ENCODE measurements at regions not wholly inside any gene's neighbourhood (a gene's known extent, or its start where the extent isn't known, plus 50 kb on each side); places are given as distances from the start of the nearest gene placed in this dataset.

- no peak for DNase-seq (ENCODE audit: low read depth in 1 of 2, low spot score in 2 of 2)
- Histone ChIP-seq H3K27me3 (replicated peaks) (no peaks in the 10 kb centered on the region), H3K27ac (no peak overlapping the region), H3K36me3 (no peaks in the 10 kb centered on the region), H3K9me3 (replicated peaks) (no peaks in the 10 kb centered on the region), H3K4me1 (replicated peaks) (no peaks in the 10 kb centered on the region), H3K4me3 (no peak overlapping the region)
Observed at GRCh38 chr14:55964821-55965220, 153.4 kb upstream of the PELI2 start.

- Histone ChIP-seq H3K27ac (no peak overlapping the region), H3K4me1 (replicated peaks) (no peaks in the 10 kb centered on the region), H3K9me3 (replicated peaks) (no peaks in the 10 kb centered on the region), H3K4me3 (no peak overlapping the region), H3K27me3 (replicated peaks) (no peaks in the 10 kb centered on the region), H3K36me3 (no peaks in the 10 kb centered on the region)
- DNase-seq (ENCODE audit: low read depth in 1 of 2, low spot score in 2 of 2): no peak
Observed at GRCh38 chr14:55965851-55966250, 152.4 kb upstream of the PELI2 start.

GRCh38 chr14:55968741-55969140, 149.5 kb upstream of the PELI2 start:
- no peak for DNase-seq (ENCODE audit: low read depth in 1 of 2, low spot score in 2 of 2)
- no peak overlapping the region for H3K4me3 ChIP-seq
- H3K36me3 ChIP-seq: no peaks in the 10 kb centered on the region

GRCh38 chr14:55973285-55973800, 144.9 kb upstream of the PELI2 start:
- no peaks in the 10 kb centered on the region for H3K9me3 ChIP-seq (replicated peaks)
- H3K27ac ChIP-seq: no peak overlapping the region
- no peak overlapping the region for H3K4me3 ChIP-seq
- no peaks in the 10 kb centered on the region for H3K36me3 ChIP-seq
- no peaks in the 10 kb centered on the region for H3K27me3 ChIP-seq (replicated peaks)
- no peaks in the 10 kb centered on the region for H3K4me1 ChIP-seq (replicated peaks)
- DNase-seq (ENCODE audit: low read depth in 1 of 2, low spot score in 2 of 2): no peak

More at GRCh38 chr14:55968741-55969140, 149.5 kb upstream of the PELI2 start:
- Histone ChIP-seq H3K27me3 (replicated peaks) (no peaks in the 10 kb centered on the region), H3K9me3 (replicated peaks) (no peaks in the 10 kb centered on the region), H3K4me1 (replicated peaks) (no peaks in the 10 kb centered on the region), H3K27ac (no peak overlapping the region)

- no peaks in the 10 kb centered on the region for H3K36me3 ChIP-seq
- H3K9me3 ChIP-seq (replicated peaks): no peaks in the 10 kb centered on the region
- H3K4me3 ChIP-seq: no peak overlapping the region
- no peak overlapping the region for H3K27ac ChIP-seq
- H3K4me1 ChIP-seq (replicated peaks): no peaks in the 10 kb centered on the region
- no peak for DNase-seq (ENCODE audit: low read depth in 1 of 2, low spot score in 2 of 2)
- H3K27me3 ChIP-seq (replicated peaks): no peaks in the 10 kb centered on the region
Observed at GRCh38 chr14:55973911-55974630, 144.1 kb upstream of the PELI2 start.

- no peaks in the 10 kb centered on the region for H3K4me1 ChIP-seq (replicated peaks)
- no peaks in the 10 kb centered on the region for H3K36me3 ChIP-seq
- no peaks in the 10 kb centered on the region for H3K27me3 ChIP-seq (replicated peaks)
- H3K27ac ChIP-seq: no peak overlapping the region
- H3K4me3 ChIP-seq: no peak overlapping the region
- H3K9me3 ChIP-seq (replicated peaks): no peaks in the 10 kb centered on the region
- DNase-seq (ENCODE audit: low read depth in 1 of 2, low spot score in 2 of 2): no peak
Observed at GRCh38 chr14:55975281-55975910, 142.8 kb upstream of the PELI2 start.

- Histone ChIP-seq H3K27me3 (replicated peaks) (no peaks in the 10 kb centered on the region), H3K4me1 (replicated peaks) (no peaks in the 10 kb centered on the region), H3K36me3 (no peaks in the 10 kb centered on the region), H3K9me3 (replicated peaks) (no peaks in the 10 kb centered on the region; the same call in 1 of the 2 replicates), H3K4me3 (no peak overlapping the region), H3K27ac (no peak overlapping the region)
- DNase-seq (ENCODE audit: low read depth in 1 of 2, low spot score in 2 of 2): no peak
Observed at GRCh38 chr14:55976219-55976618, 142.0 kb upstream of the PELI2 start.

GRCh38 chr14:55976655-55977054, 141.6 kb upstream of the PELI2 start:
- H3K9me3 ChIP-seq (replicated peaks): no peaks in the 10 kb centered on the region; the same call in 1 of the 2 replicates
- no peak for DNase-seq (ENCODE audit: low read depth in 1 of 2, low spot score in 2 of 2)
- H3K27me3 ChIP-seq (replicated peaks): no peaks in the 10 kb centered on the region
- H3K4me1 ChIP-seq (replicated peaks): no peaks in the 10 kb centered on the region
- no peak overlapping the region for H3K4me3 ChIP-seq
- no peaks in the 10 kb centered on the region for H3K36me3 ChIP-seq
- no peak overlapping the region for H3K27ac ChIP-seq

- DNase-seq (ENCODE audit: low read depth in 1 of 2, low spot score in 2 of 2): no peak
- no peaks in the 10 kb centered on the region for H3K36me3 ChIP-seq
- H3K4me3 ChIP-seq: no peak overlapping the region
- H3K9me3 ChIP-seq (replicated peaks): no peaks in the 10 kb centered on the region; the same call in 1 of the 2 replicates
- no peak overlapping the region for H3K27ac ChIP-seq
- H3K27me3 ChIP-seq (replicated peaks): no peaks in the 10 kb centered on the region
- no peaks in the 10 kb centered on the region for H3K4me1 ChIP-seq (replicated peaks)
Observed at GRCh38 chr14:55977392-55978150, 140.6 kb upstream of the PELI2 start.

GRCh38 chr14:55979096-55979495, 139.1 kb upstream of the PELI2 start:
- no peak for DNase-seq (ENCODE audit: low read depth in 1 of 2, low spot score in 2 of 2)
- H3K36me3 ChIP-seq: no peaks in the 10 kb centered on the region
- H3K9me3 ChIP-seq (replicated peaks): no peaks in the 10 kb centered on the region; the same call in 1 of the 2 replicates
- no peak overlapping the region for H3K4me3 ChIP-seq
- no peaks in the 10 kb centered on the region for H3K4me1 ChIP-seq (replicated peaks)
- H3K27ac ChIP-seq: no peak overlapping the region
- H3K27me3 ChIP-seq (replicated peaks): no peaks in the 10 kb centered on the region

- no peak for DNase-seq (ENCODE audit: low read depth in 1 of 2, low spot score in 2 of 2)
- Histone ChIP-seq H3K4me1 (replicated peaks) (no peaks in the 10 kb centered on the region), H3K27ac (no peak overlapping the region), H3K36me3 (no peaks in the 10 kb centered on the region), H3K4me3 (no peak overlapping the region), H3K9me3 (replicated peaks) (no peaks in the 10 kb centered on the region; the same call in 1 of the 2 replicates), H3K27me3 (replicated peaks) (no peaks in the 10 kb centered on the region)
Observed at GRCh38 chr14:55979781-55980180, 138.4 kb upstream of the PELI2 start.

- DNase-seq (ENCODE audit: low read depth in 1 of 2, low spot score in 2 of 2): no peak
- H3K9me3 ChIP-seq (replicated peaks): no peaks in the 10 kb centered on the region; the same call in 1 of the 2 replicates
- H3K36me3 ChIP-seq: no peaks in the 10 kb centered on the region
- no peaks in the 10 kb centered on the region for H3K27me3 ChIP-seq (replicated peaks)
- no peaks in the 10 kb centered on the region for H3K4me1 ChIP-seq (replicated peaks)
- no peak overlapping the region for H3K4me3 ChIP-seq
- H3K27ac ChIP-seq: no peak overlapping the region
Observed at GRCh38 chr14:55980970-55981369, 137.2 kb upstream of the PELI2 start.

- DNase-seq (ENCODE audit: low read depth in 1 of 2, low spot score in 2 of 2): no peak
- H3K4me1 ChIP-seq (replicated peaks): no peaks in the 10 kb centered on the region
- no peaks in the 10 kb centered on the region for H3K36me3 ChIP-seq
- H3K9me3 ChIP-seq (replicated peaks): no peaks in the 10 kb centered on the region; the same call in 1 of the 2 replicates
- H3K27ac ChIP-seq: no peak overlapping the region
- no peak overlapping the region for H3K4me3 ChIP-seq
- no peaks in the 10 kb centered on the region for H3K27me3 ChIP-seq (replicated peaks)
Observed at GRCh38 chr14:55986069-55986468, 132.1 kb upstream of the PELI2 start.

- no peak overlapping the region for H3K4me3 ChIP-seq
- peaks cover 12% of the 10 kb centered on the region for H3K4me1 ChIP-seq (replicated peaks)
- no peak for DNase-seq (ENCODE audit: low read depth in 1 of 2, low spot score in 2 of 2)
- no peaks in the 10 kb centered on the region for H3K27me3 ChIP-seq (replicated peaks)
- H3K27ac ChIP-seq: no peak overlapping the region
- no peaks in the 10 kb centered on the region for H3K36me3 ChIP-seq
- no peaks in the 10 kb centered on the region for H3K9me3 ChIP-seq (replicated peaks)
Observed at GRCh38 chr14:56000846-56001245, 117.4 kb upstream of the PELI2 start.
